ENCODE measurements at regions not wholly inside any gene's neighbourhood (a gene's known extent, or its start where the extent isn't known, plus 50 kb on each side); places are given as distances from the start of the nearest gene placed in this dataset.

GRCh38 chr4:175066923-175067627, 148.9 kb downstream of the ADAM29 start:
- Mint-ChIP-seq H3K36me3 (no peaks in the 10 kb centered on the region), H3K4me3 (no peak overlapping the region), H3K9me3 (no peaks in the 10 kb centered on the region), H3K27me3 (ENCODE audit: low read depth) (no peaks in the 10 kb centered on the region), H3K4me1 (peaks cover 14% of the 10 kb centered on the region), H3K27ac (no peak overlapping the region)
- DNase-seq (ENCODE audit: low spot score in 2 of 2, unreplicated experiment in 2 of 2), result no peak
- no peak for TF ChIP-seq CTCF (IDR thresholded peaks at IDR 0.05; ENCODE audit: unreplicated experiment)

- H3K9me3 Mint-ChIP-seq, result peaks cover 2% of the 10 kb centered on the region
- H3K4me1 Mint-ChIP-seq, result peaks cover 14% of the 10 kb centered on the region
Observed at GRCh38 chr4:175068266-175068665, 150.1 kb downstream of the ADAM29 start.

GRCh38 chr4:175070444-175070843, 152.3 kb downstream of the ADAM29 start:
- H3K4me1 Mint-ChIP-seq, result peaks cover 14% of the 10 kb centered on the region
- no peak overlapping the region for H3K4me3 Mint-ChIP-seq
- TF ChIP-seq CTCF (IDR thresholded peaks at IDR 0.05; ENCODE audit: unreplicated experiment), result no peak
- H3K27ac Mint-ChIP-seq, result peak overlapping the region; percentile 82
- peaks cover 18% of the 10 kb centered on the region for H3K9me3 Mint-ChIP-seq
- DNase-seq (ENCODE audit: low spot score in 2 of 2, unreplicated experiment in 2 of 2), result no peak
- H3K36me3 Mint-ChIP-seq, result no peaks in the 10 kb centered on the region
- H3K27me3 Mint-ChIP-seq (ENCODE audit: low read depth), result no peaks in the 10 kb centered on the region

More at GRCh38 chr4:175068266-175068665, 150.1 kb downstream of the ADAM29 start:
- Mint-ChIP-seq H3K27ac (no peak overlapping the region), H3K4me3 (no peak overlapping the region), H3K36me3 (no peaks in the 10 kb centered on the region), H3K27me3 (ENCODE audit: low read depth) (no peaks in the 10 kb centered on the region)
- no peak for DNase-seq (ENCODE audit: low spot score in 2 of 2, unreplicated experiment in 2 of 2)
- no peak for TF ChIP-seq CTCF (IDR thresholded peaks at IDR 0.05; ENCODE audit: unreplicated experiment)

GRCh38 chr4:175071123-175071522, 153.0 kb downstream of the ADAM29 start:
- DNase-seq (ENCODE audit: low spot score in 2 of 2, unreplicated experiment in 2 of 2), result no peak
- peaks cover 14% of the 10 kb centered on the region for H3K4me1 Mint-ChIP-seq
- H3K9me3 Mint-ChIP-seq, result peaks cover 18% of the 10 kb centered on the region
- no peaks in the 10 kb centered on the region for H3K27me3 Mint-ChIP-seq (ENCODE audit: low read depth)
- no peaks in the 10 kb centered on the region for H3K36me3 Mint-ChIP-seq
- peak overlapping the region; percentile 82 for H3K27ac Mint-ChIP-seq
- TF ChIP-seq CTCF (IDR thresholded peaks at IDR 0.05; ENCODE audit: unreplicated experiment), result no peak
- H3K4me3 Mint-ChIP-seq, result no peak overlapping the region

- DNase-seq (ENCODE audit: low spot score in 2 of 2, unreplicated experiment in 2 of 2), result no peak
- no peak overlapping the region for H3K4me3 Mint-ChIP-seq
- H3K27ac Mint-ChIP-seq, result no peak overlapping the region
- H3K36me3 Mint-ChIP-seq, result no peaks in the 10 kb centered on the region
- no peak for TF ChIP-seq CTCF (IDR thresholded peaks at IDR 0.05; ENCODE audit: unreplicated experiment)
- no peaks in the 10 kb centered on the region for H3K4me1 Mint-ChIP-seq
- no peaks in the 10 kb centered on the region for H3K27me3 Mint-ChIP-seq (ENCODE audit: low read depth)
- H3K9me3 Mint-ChIP-seq, result peaks cover 15% of the 10 kb centered on the region
Observed at GRCh38 chr4:175087145-175087544, 169.0 kb downstream of the ADAM29 start.

All from mesothelial cell of epicardium (in vitro differentiated cells).